NT2/D1 (cell line): ENCODE measurements at regions not wholly inside any gene's neighbourhood (a gene's known extent, or its start where the extent isn't known, plus 50 kb on each side); places are given as distances from the start of the nearest gene placed in this dataset.

Source experiments
- SUZ12 ChIP-seq: IDR thresholded peaks from 2 replicates; pipeline ENCODE4 v1.6.1; 2011; ENCODE audit not compliant: insufficient read length, insufficient read depth; ENCODE audit errors: extremely low read depth
- YY1 ChIP-seq: IDR thresholded peaks from 2 replicates; pipeline ENCODE4 v1.6.1; 2011; ENCODE audit not compliant: insufficient read length, insufficient read depth
- ZNF274 ChIP-seq: IDR thresholded peaks from 2 replicates; pipeline ENCODE4 v1.6.1; 2011; ENCODE audit warnings: mild to moderate bottlenecking, low read depth, low read length

DNA sequence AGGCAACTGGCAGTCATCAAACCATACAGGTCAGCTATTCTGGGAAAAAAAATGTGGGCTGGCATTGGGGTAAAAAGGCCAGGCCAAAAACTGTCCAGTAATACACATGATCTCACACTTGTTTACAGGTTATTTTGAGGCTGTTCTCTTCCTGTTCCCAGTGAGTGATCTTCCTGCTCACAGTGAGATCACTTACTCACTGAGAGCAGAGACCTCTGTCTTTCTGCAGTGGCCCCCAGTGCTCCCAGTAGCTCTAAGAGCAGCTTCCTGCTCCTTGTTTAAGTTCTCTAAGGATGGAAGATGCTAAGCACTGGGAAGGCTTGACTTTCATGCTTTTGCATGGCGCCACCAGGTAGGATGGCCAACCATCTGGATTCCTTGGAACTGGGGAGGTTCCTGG lies 93.5 kb upstream of the KIAA1217 start:
- TF ChIP-seq SUZ12 (no peak), YY1 (no peak), ZNF274 (no peak)
